ENCODE measurements at regions not wholly inside any gene's neighbourhood (a gene's known extent, or its start where the extent isn't known, plus 50 kb on each side); places are given as distances from the start of the nearest gene placed in this dataset.

DNA sequence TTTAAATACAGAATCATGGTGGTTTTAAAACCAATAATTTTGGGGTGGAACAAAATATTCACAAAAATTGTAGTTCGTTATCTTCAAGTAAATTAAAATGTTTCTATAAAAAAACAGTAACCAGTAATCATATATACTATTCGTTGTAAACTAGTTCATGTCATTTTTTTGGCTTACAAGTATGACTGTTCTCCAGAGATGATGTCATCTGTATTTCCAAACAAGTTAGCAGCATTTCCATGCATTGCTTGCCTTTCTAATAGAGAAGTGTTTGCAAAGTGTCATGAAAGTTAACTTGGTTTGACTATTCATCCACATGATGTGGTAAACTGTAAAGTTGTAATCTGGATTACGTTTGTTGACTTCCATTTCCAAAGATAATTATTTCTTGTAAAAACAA, 717.9 kb upstream of the ADAMTS16 start:
- TF ChIP-seq CTCF (IDR thresholded peaks at IDR 0.05), result no peak
- TF ChIP-seq POLR2A (IDR thresholded peaks at IDR 0.05), result no peak
